ENCODE measurements at regions not wholly inside any gene's neighbourhood (a gene's known extent, or its start where the extent isn't known, plus 50 kb on each side); places are given as distances from the start of the nearest gene placed in this dataset.

GRCh38 chr3:107979538-107979937 lies 111.3 kb downstream of the CD47 start:
- TF ChIP-seq POLR2A (IDR thresholded peaks at IDR 0.05; ENCODE audit: low read length) (no peak), GATA1 (IDR thresholded peaks at IDR 0.05; ENCODE audit: low read depth, low read length) (no peak)
